Activated gamma-delta T cell treated with anti-CD3 and anti-CD28 coated beads, Interleukin-2, amount 50 U/mL, for 16 hours (primary cell): ENCODE measurements at regions not wholly inside any gene's neighbourhood (a gene's known extent, or its start where the extent isn't known, plus 50 kb on each side); places are given as distances from the start of the nearest gene placed in this dataset.

ENCODE experiments used
- DNase-seq: peaks from one replicate; pipeline ENCODE4 v3.0.0-alpha.2; 2020; ENCODE audit warnings: low read depth

DNA sequence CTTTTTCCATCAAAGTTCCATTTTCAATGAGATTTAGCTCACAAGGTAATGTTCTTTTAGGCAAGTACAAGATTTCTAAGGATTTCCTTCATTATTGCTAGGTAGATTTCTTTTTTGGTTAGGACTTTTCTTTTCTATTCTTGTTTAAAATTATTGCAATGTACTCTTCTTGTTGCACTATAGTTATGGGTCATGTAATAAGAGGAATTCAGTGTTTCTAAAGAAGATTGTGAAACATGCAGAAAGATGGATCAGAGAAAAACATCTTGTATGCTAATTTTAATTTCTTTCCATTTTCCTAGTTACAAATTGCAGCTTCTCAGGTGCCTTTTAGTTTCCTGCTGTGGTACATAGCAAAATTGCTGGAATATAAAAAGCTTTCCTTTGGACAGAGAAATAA is 56.1 kb downstream of the BTG1 start:
- no peak for DNase-seq

DNA sequence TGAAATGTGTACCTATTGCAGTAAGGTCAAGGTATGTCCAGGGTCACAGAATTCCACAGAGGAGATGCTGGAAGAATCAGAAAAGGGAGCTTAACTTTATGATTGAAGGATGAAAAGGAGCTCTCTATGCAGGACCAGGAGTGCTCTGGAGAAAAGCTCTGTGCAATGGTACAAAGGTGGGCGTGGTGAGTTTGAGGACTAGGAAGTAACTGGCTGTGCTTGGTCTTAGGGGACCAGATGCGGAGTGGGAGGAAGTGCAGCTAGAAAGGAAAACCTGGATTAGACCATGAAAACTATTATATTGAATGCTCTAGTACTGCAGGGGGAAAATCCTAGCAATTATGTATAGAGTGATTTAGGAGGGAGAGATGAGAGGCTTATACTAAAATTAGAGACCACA is 56.8 kb downstream of the BTG1 start:
- DNase-seq = no peak

DNA sequence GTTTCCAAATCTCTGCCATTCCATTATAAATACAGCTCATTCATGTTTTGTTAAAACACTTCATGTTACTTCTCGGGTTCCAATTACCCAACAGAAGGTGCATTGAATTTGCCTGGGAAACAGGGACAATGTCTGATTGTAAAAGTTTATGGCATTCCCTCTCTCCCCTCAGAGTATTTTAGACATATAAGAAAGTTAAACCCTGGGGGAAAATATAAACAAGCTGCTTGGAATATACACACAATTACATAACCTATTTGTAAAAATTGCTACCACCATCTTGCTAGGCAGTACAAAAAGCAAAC is 60.0 kb downstream of the BTG1 start:
- no peak for DNase-seq

DNA sequence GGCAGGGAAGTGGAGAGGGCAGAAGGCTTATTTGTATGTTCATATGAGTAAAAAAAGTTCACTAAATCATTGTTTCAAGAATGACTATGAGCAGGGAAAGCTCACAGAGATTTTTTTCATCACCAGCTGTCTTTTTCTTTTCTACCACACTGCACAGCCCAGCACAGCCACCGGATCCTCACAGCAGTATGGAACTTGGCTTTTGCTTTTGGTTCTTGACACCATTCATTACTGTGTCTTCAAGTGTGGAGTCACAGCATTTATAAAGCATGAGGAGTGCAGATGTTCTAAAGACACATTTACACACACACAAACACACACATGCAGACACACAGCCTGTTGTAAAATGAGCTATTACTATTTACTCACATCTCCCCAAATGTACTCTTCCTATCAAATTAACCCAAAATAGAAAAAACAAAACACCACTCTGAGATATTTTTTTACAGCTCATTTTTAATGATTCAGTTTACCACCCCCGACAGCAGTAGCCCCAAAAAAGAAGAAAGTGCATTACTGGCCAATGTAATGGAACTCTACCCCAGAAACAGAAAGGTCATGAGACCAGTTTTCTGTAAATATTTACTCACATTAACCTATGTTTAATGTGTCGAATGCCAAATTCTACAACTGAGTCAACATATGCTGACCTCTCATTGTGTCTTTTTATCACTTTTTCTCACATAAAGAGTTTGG is 60.5 kb downstream of the BTG1 start:
- DNase-seq = no peak

DNA sequence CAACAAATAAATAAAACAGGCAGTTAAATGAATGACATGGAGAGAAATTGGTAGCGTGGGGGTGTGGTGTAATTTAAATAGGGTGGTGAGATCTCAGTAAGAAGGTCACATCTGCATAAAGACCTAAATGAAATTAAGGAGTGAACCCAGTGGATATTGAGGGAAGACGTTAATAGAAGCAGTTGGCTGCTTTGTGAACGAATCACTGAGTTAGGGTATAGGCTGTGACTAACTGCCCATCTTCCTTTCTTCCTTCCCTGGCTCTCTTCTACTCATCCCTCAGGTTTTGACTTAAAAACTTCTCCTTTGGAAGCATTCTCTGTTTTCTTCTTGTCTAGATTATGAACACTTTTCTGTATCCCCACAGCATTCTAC is 64.7 kb downstream of the BTG1 start:
- no peak for DNase-seq

DNA sequence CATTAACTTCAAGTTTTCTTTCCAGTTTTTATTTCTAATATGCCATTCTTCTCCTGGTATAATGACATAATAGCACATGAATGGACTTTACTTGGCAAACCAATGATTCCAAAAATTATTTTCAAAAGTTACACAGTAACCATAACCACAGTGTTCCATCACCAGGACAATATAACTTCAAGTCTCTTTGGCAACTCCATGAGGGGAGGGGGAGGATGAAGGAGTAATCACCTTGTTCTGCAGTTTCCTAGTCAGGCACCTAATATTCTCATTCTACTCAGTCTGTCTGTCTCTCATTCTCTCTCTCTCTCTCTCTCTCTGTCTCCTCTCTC is 66.6 kb downstream of the BTG1 start:
- no peak for DNase-seq

DNA sequence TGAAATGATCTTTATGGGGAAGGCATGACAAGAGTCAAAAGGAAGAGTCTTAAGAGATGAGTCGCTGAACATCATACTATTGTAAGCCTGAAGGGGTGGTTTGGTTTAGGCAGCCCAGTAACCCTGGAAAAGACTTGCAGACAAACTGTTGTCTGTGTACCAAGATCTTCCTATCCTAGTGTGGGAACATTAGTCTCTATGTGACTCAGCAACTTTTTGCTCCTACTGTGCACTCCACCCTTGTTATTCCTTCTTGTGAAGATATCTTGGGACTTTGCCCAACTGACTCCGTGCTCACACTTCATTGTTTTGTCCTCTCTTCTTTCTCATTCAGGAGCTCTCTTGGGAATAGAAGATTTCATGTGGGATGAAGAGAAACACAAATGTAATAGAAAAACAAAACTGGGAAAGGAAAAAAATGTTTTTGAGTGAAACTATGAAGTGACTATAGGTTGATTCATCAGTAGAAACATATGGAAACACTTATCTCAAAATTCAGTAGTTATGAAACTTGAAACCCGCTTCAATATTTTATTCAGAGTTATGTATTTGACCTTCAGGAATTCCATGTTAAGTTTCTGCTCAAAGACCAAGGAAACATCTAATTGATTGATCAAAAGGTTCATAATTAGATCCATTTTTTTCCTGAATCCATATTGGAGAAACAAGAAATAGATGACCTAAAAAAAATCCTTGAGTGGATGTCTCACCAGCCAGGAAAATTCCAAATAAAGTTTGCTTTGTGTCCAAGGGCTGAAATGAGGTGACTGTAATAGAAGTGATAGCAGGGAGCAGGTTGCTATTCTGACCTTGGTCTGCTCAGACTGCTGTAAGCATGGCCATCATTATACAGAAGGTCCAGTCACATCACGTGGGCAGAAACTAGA is 67.2 kb downstream of the BTG1 start:
- DNase-seq = no peak

DNA sequence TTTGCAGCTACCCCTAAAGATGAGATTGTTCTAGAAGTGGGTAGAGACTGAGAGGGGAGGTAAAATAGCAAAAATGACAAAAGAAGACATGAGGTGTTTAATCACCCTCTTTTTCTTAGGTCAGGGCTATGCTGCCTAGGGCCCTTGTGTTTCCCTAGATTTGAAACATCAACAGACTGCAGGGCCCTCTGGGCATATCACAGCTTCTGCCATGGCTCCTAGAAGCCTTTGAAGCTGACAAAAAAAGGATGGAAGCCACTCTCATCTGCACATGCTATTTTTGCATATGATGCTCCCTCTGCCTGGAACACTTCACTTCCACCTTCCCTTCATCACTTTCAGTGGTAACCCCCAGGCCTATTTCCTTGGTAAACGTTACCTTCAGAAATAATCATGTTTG is 68.1 kb downstream of the BTG1 start:
- no peak for DNase-seq

DNA sequence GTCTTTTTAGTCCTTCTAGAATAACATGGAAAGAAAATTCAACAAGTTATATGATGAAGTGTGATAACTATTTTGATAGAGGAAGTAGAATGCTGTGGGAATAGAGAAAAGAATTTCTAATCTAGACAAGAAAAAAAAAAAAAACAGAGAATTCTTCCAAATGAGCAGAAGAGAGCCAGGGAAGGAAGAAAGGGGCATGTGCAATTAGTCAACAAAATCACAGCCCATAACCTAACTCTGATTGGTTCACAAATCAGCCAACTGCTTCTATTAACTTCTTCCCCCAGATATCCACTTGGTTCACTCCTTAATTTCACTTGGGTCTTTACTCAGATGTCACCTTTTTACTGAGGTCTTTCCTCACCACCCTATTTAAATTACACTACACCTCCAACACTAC is 69.5 kb downstream of the BTG1 start:
- no peak for DNase-seq

DNA sequence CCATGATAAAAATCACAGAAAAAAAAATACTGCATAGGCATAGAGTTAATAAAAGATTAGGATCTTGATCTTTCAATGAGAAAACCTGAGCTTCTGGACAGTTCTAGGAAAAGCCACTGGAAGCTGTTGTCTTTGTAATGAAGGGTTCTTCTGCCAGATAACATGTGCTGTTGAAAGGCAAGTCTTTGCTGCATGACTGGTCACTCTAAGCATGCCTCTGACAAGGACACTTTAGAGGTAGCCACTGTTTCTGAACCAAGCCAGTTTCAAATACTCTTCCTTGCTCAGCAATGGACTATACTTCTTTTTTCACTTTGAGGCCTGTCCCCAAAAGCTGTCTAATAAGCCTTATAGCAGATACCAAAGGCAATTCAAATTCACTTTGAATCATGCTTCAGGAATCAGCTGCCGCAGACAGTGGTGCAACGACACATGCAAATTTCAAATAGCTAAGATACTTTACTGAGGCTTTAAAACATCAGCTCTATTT is 70.2 kb downstream of the BTG1 start:
- DNase-seq = no peak

DNA sequence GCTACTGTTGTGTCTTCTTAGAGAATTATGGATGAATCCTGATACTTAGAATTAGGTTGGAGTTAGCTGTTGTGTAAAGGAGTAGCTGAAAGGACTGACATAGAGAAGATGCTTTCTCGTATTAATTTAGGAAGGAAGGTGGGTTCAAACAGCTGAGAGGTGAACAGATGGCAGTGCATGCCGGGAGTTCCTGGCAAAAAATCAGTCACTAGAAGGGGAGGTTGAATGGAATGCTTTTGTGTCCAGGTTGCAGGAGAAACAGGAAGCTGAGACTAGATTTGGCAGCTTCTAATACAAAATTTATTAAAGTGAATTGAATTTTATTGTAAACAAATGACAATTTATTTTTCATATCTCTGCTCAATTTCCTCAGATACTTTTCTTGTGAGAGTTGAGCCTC is 70.8 kb downstream of the BTG1 start:
- DNase-seq = no peak

DNA sequence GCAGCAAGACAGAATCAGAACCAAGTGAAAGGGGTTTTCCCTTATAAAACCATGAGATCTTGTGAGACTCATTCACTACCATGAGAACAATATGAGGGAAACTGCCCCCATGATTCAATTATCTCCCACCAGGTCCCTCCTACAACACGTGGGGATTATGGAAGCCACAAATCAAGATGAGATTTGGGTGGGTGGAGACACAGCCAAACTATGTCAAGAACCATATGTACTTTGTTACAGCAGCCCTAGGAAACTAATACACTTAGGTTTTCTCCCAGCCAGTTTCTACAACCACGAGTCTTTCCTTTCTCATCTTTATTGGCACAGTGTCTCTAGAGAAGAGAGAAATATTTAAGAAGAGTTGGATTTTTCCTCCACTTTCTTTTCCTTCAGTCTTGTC is 72.6 kb downstream of the BTG1 start:
- no peak for DNase-seq

DNA sequence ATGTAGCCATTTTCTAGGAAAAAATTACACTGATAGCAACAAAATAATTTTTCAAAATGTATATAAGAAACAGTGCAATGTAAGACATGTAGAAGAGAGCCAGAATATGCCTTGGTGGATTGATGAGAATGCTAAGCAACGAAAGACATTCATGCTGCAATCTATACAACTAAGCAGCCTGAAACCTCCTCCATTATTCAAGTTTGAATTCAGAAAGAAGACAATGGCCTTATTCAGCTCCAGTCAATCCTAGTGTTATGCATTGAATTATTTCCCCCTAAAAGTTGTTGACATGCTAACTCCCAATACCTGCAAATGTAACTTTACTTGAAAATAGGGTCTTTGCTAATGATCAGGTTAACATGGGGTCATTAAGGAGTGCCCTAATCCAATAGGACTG is 73.5 kb downstream of the BTG1 start:
- no peak for DNase-seq

DNA sequence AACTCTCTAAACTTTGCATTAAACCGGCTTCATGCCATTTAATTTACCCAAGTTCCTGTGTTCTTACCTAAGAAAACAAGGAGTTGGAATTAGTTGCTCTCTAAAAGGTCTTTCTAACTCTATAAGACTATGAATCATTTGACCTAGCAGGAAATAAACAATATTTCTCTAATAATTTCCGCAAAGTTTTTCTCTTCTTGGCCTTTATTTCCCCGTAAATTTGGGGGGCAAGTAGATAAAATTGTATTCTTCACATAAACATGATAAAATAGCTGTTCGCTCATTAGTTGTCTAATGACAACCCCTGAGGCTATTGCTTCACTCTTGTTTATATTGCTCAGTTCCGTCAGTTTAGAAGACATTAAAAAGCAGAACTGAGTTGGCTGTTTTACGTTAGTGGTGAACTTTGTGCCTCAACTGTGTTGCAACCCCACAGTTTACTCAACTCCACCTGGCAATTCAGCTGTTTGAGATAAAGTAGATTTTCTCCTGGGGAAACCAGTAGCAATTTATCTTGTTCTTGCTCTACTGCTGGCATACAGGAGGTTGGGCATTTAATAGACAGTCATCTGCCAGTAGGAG is 74.7 kb downstream of the BTG1 start:
- DNase-seq = no peak

DNA sequence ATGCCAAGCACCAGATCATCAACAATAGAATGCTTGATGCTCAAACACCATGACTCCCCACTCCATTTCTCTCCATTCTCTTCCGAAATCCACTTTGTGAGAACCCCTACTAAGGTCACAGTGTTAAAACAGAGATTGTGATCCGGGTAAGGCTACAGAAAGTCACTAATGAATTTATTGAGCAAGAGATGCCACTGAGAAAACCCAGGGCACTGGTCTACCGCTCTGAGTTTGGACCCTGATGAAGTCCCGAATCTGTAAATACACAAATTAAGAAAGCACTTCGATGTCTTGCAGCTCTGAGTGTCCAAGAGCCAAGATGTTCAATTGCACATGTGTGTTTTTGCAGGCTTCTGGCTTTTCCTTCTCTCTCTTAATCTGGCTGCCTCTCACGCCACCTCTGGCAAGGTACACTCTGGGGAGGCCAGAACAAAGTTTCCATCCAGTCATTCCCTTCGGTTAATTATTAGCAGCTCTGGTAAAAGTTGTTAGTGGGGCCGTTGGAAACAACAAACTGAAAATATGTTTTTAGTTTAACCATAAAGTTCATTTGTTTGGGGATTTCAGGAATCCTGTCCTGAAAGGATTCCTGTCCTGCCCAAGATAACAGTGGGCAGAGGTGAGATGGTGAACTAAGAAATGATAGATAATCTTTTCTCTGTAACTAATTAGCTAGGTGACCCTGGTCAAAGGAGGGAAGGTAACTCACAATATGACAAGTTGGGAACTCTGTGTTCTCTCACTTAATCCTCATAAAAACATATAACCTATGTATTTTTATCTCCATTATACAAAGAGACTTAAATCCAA is 75.4 kb downstream of the BTG1 start:
- DNase-seq = no peak

DNA sequence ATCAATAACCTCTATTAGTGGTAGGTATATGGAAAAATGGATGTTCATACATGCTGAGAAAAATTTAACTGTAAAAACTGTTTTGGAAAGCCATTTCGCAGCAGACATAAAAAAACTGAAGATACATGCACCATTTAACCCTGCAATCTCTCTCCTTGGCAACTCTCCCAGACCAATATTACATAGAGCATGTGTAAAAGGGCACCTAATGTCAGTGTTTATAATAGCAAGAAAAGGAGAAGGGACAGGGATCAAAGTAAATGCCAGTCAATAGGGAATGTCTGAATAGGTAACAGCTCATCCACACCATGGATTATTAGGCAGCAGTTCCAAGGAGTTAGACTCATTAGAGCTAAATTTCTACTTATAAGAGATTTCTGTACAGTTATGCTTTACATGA is 77.2 kb downstream of the BTG1 start:
- DNase-seq = no peak

DNA sequence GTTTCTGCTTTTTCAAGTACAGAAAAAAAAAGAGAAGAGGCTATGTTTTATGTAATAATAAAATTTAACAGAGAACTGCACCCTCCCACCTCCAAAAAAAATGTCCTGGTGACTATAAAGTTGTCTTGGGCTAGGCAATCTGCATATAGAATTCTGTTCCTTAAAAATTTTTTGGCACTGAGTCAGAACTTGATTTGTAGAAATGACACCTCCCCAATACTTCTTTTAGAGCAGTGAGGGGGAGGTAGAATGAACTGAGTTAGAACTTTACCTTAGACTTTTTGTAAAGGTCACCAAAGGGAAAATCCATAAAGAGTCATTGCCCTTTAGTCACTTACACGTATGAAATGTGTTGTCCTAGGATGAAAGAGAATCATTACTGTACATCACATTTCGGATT is 80.0 kb downstream of the BTG1 start:
- no peak for DNase-seq

DNA sequence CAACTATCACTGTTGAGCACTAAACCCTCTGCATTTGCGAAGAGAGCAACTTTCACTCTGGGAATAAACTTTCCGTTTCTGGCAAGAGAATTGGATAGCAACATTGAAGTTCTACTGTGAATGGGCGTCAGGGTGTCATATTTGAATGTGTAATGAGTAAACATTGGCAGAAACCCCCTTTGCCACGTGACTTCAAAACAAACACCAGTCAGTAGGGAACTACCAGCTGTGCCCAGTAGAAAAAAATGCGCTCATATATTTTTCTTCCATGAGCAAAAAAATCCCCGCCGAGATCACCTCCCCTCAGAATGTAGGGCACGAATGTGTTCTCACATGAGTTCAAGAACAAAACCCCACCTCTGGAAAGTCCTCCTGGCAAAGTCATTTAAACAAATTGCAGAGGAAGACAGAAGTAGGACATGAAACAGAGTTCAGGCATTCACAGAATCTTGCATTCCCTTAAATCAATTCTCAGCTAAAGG is 80.6 kb downstream of the BTG1 start:
- peak; percentile 10 for DNase-seq

DNA sequence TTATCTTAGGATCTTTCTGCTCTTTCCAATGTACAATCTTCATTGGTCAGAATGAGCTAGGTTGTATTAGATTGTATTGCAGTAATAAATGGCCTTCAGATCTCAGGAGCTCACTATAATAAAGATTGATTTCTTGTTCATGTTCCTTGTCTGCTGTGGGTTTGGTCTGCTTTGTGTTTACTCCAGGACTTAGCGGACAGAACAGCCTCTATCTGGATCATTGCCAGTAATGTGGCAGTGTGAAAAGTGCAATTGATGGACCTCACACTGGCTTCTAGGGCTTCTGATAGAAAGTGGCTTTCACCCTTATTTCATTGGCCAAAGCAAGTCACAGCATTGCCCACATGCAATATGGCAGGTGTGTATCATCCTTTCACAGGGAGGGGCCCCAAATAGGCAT is 81.2 kb downstream of the BTG1 start:
- no peak for DNase-seq

DNA sequence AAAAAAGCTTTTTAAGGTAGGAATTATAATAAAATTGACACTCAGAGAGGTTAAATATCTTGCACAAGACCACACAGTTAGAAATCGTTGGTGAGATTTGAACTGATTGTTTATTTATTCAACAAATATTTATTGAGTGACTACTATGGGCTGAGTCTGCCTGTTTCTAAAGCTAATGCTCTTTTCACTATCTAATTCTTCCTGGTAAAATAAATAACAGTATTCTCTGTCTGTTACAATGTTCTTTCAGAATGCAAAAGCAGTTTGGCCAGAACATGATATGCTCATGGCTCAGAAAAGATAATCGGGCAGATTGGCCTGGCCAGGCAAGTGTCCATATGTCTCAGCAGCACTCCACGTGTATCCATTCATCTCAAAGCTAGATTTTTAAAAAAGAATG is 82.0 kb downstream of the BTG1 start:
- DNase-seq = no peak

DNA sequence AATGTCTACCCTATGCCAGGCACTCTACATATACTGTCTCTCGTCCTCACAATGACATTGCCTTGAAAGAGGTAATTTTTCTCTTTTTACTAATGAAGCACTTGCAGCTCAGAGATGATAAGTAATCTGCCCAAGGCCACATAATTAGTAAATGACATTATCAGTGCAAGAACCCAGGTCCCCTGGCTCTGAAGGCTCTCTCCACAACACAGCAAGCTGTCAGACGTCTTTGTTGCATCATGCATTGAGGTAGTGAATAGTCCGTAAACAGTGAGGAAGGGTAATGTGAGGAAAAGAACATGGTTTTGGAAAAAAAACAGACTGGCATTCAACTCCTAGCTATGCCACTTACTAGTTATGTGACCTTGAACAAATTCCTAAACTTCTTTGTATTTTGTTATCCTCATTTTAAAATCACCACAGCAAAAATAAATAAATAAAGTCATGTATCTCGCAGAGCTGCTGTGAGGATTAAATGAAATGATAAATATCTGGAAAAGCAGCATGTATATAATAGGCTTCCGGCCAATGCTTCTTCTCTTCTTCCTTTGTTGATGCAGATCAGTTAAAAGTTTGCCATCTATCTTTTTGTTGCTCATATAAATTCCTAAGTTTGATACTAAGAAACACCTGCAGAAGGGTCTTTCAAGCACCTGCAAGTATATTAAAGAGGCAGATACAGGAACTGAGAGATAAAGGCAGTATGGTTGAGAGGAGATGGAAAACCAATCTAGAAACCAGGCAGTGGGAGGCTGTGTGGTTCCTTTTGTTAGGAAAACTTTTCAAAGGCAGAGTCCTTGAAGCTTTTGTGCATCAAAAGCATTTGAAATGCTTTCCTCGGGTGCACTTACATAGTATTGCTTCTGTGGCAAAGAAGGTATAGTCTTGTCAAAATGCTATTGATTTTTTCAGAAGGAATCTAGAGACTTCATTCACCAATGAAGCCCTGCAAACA is 82.8 kb downstream of the BTG1 start:
- DNase-seq = no peak
